Naive thymus-derived CD4-positive, alpha-beta T cell (primary cell): ENCODE measurements at regions not wholly inside any gene's neighbourhood (a gene's known extent, or its start where the extent isn't known, plus 50 kb on each side); places are given as distances from the start of the nearest gene placed in this dataset.
A peak's percentile ranks its signal among the peaks of the same experiment; 100 is the strongest.

Experiments used
- ATAC-seq: fragments of 150-1000 bp; cut with Tn5 transposase; 2 replicates; pipeline ENCODE4 v1.10.0; 2021; ENCODE audit warnings: mild to moderate bottlenecking, moderate library complexity
- CTCF ChIA-PET: fragments of 350-600 bp; sonication (Branson Sonifier 250); formaldehyde crosslinking; loops from one replicate; lab custom pipeline; 2021; ENCODE audit warnings: antibody characterized with exemption; lab: Charles Lee
- POLR2A ChIA-PET: fragments of 350-600 bp; sonication (Branson Sonifier 250); formaldehyde crosslinking; loops from one replicate; lab custom pipeline; 2021; ENCODE audit warnings: antibody characterized with exemption, inconsistent platforms; lab: Charles Lee
- DNase-seq, 9 donors: peaks; one replicate each; pipeline versions ENCODE4 v3.0.0 to v3.0.0-alpha.2; 2020 to 2022; ENCODE audit warnings: mixed read lengths in 1 of 9
- H3K27ac ChIP-seq: one replicate; pipeline ENCODE4 v1.7.0; 2013; ENCODE audit warnings: mild to moderate bottlenecking, low read depth, low read length, moderate library complexity
- H3K27me3 ChIP-seq, 2 donors: one replicate each; pipeline ENCODE4 v1.7.0; 2013; ENCODE audit warnings: low read length in 2 of 2, mild to moderate bottlenecking in 2 of 2, moderate library complexity in 2 of 2; ENCODE audit not compliant: control insufficient read depth in 2 of 2, insufficient read depth in 2 of 2
- H3K36me3 ChIP-seq, 3 experiments: 1 replicate in 2 of 3; 2 replicates in 1 of 3; pipeline ENCODE4 v1.7.0; 2013; ENCODE audit warnings: low read length in 3 of 3, mild to moderate bottlenecking in 3 of 3, moderate library complexity in 1 of 3; ENCODE audit not compliant: insufficient read depth in 3 of 3, control insufficient read depth in 2 of 3
- H3K4me1 ChIP-seq, 2 donors: one replicate each; pipeline ENCODE4 v1.7.0; 2013; ENCODE audit warnings: low read length in 2 of 2, mild to moderate bottlenecking in 2 of 2, moderate library complexity in 1 of 2; ENCODE audit not compliant: control insufficient read depth in 2 of 2, insufficient read depth in 2 of 2
- H3K4me3 ChIP-seq: 2 replicates; pipeline ENCODE4 v1.7.0; 2013; ENCODE audit warnings: mild to moderate bottlenecking, low read length
- H3K9me3 ChIP-seq, 3 experiments: 1 replicate in 2 of 3; 2 replicates in 1 of 3; pipeline ENCODE4 v1.7.0; 2013; ENCODE audit warnings: low read length in 3 of 3; ENCODE audit not compliant: control insufficient read depth in 2 of 3
- H3K27ac Mint-ChIP-seq, 9 donors: one replicate each; pipeline ENCODE4 v1.8.0; 2020 to 2022; ENCODE audit warnings: mixed read lengths in 9 of 9, mild to moderate bottlenecking in 8 of 9, moderate library complexity in 5 of 9, inconsistent platforms in 2 of 9
- H3K27me3 Mint-ChIP-seq, 5 donors: one replicate each; pipeline ENCODE4 v1.8.0; 2021 to 2022; ENCODE audit warnings: mixed read lengths in 5 of 5, mild to moderate bottlenecking in 1 of 5
- H3K36me3 Mint-ChIP-seq, 5 donors: one replicate each; pipeline ENCODE4 v1.8.0; 2020 to 2022; ENCODE audit warnings: mixed read lengths in 5 of 5, mild to moderate bottlenecking in 3 of 5, inconsistent platforms in 1 of 5
- H3K4me1 Mint-ChIP-seq, 7 donors: one replicate each; pipeline ENCODE4 v1.8.0; 2020 to 2022; ENCODE audit warnings: mixed read lengths in 7 of 7, mild to moderate bottlenecking in 3 of 7, inconsistent platforms in 1 of 7
- H3K4me3 Mint-ChIP-seq, 10 donors: one replicate each; pipeline ENCODE4 v1.8.0; 2020 to 2022; ENCODE audit warnings: mild to moderate bottlenecking in 10 of 10, mixed read lengths in 10 of 10, moderate library complexity in 6 of 10, inconsistent platforms in 2 of 10
- H3K9me3 Mint-ChIP-seq, 11 donors: one replicate each; pipeline ENCODE4 v1.8.0; 2020 to 2022; ENCODE audit warnings: mixed read lengths in 11 of 11, mild to moderate bottlenecking in 4 of 11, inconsistent platforms in 1 of 11, moderate library complexity in 1 of 11
- intact Hi-C, 2 donors: fragments of 100-400 bp; cut with micrococcal nuclease; formaldehyde crosslinking; loops; one replicate each; pipeline ENCODE4 v1.15.1; 2023

DNA sequence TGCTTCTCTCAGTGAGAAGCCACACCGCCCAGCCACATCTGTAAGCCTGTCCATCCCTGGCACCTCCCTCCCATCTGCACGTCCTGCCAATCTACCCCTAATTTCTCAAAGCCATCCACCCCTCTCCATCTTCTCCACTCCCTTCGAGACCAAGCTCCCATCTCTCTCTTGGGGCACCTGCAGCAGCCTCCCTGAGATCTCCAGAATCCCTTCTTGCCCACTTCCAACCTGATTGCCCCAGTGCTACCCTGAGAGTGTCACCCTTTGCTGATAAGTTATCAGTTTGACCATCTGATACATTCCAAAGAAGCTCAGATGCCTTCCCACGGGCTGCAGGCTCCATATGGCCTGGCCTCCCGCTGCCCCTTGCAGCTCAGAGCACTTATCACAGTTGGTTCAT, 496.1 kb downstream of the SHQ1 start:
- Histone ChIP-seq H3K4me1 (peaks cover 0 to 20% of the 10 kb centered on the region in 2 donors), H3K27ac (no peak overlapping the region), H3K9me3 (no peaks in the 10 kb centered on the region), H3K36me3 (no peaks in the 10 kb centered on the region), H3K27me3 (no peaks in the 10 kb centered on the region), H3K4me3 (no peak overlapping the region)
- intact Hi-C loops: no loop called here
- Mint-ChIP-seq H3K27me3 (peaks cover 0 to 12% (median 0%) of the 10 kb centered on the region in 5 donors), H3K4me1 (peaks cover 7 to 36% (median 23%) of the 10 kb centered on the region in 7 donors), H3K36me3 (peaks cover 0 to 6% (median 0%) of the 10 kb centered on the region in 5 donors), H3K27ac (peak overlapping the region in 1 of 9 donors; percentile 21), H3K4me3 (no peak overlapping the region), H3K9me3 (peaks cover 0 to 3% (median 0%) of the 10 kb centered on the region in 11 donors)
- POLR2A ChIA-PET: interaction anchor here (1.9 kb wide), 1 partner anchor 11 kb away, joined by 6 read pairs; no protein-coding TSS in a partner anchor
- CTCF ChIA-PET: no interaction called here
- DNase-seq (no peak), ATAC-seq (no peak)

DNA sequence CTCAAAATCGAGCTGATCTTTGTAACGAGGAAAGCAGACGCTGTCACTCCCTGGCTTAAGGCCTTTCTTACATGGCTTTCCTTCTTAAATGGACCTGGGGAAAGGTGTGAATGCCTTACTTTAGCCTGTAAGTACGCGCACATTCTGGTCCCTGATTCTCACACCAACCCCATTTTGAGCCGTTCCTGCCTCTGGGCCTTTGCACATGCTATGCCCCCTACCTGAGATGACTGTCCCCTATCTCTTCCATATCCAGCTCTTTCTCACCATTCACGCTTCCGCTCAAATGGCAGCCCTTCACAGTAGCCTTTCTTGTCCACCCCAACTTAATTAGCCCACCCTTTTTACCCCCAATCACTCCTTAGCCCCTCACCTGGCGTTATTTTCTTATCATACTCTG, 496.7 kb downstream of the SHQ1 start:
- CTCF ChIA-PET: no interaction called here
- no peak overlapping the region for H3K27ac ChIP-seq
- H3K4me3 Mint-ChIP-seq: no peak overlapping the region
- H3K27me3 Mint-ChIP-seq: peaks cover 0 to 12% (median 0%) of the 10 kb centered on the region in 5 donors
- POLR2A ChIA-PET: interaction anchor here (1.9 kb wide), 1 partner anchor 11 kb away, joined by 6 read pairs; no protein-coding TSS in a partner anchor
- no peaks in the 10 kb centered on the region for H3K9me3 ChIP-seq
- no peak for DNase-seq
- no peak for ATAC-seq
- peaks cover 9 to 43% (median 29%) of the 10 kb centered on the region in 7 donors for H3K4me1 Mint-ChIP-seq
- no peak overlapping the region for H3K27ac Mint-ChIP-seq
- H3K36me3 ChIP-seq: no peaks in the 10 kb centered on the region
- H3K36me3 Mint-ChIP-seq: peaks cover 0 to 6% (median 0%) of the 10 kb centered on the region in 5 donors
- no peaks in the 10 kb centered on the region for H3K27me3 ChIP-seq
- intact Hi-C loops: no loop called here
- peaks cover 0 to 26% of the 10 kb centered on the region in 2 donors for H3K4me1 ChIP-seq
- H3K4me3 ChIP-seq: no peak overlapping the region
- H3K9me3 Mint-ChIP-seq: peaks cover 0 to 3% (median 0%) of the 10 kb centered on the region in 11 donors

DNA sequence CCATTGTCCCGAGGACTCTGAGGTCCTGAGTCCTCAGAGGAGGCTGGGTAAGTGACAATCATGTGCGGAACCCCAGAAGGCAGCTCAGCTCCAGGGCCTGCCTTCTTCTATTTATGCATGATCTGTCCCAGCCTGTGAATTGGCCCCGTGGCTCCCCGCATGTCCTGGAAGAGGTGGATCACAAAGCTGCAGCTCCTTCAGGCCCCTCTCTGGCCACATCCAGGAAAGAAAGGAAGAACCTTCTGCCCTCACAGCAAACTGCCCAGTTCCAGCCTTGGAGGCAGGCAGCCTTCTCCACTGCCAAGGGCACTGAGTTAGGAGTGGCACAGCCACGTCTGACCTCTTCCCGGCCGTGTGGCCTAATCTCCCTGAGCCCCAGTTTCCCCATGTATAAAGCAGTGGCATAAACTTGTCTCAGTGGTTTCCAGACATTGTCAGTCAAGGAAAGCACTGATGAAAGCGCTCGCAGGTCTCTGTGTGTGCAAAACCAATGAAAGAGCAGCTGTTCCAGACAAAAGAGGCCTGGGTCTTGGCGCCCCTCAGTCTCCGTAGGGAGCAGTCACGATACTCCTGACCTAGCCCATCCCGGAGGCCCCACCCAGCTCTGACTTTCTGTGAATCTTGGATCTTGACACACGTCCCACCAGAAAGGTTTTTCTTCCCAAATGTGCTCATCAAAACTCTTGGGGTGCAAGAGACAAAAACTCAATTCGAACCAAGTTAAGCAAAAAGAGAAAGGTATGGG, 497.3 kb downstream of the SHQ1 start:
- ChIA-PET CTCF (no interaction called here), POLR2A (interaction anchor here (1.9 kb wide), 1 partner anchor 10 kb away, joined by 6 read pairs; no protein-coding TSS in a partner anchor)
- Histone ChIP-seq H3K27me3 (no peaks in the 10 kb centered on the region), H3K9me3 (no peaks in the 10 kb centered on the region), H3K4me1 (peaks cover 0 to 32% of the 10 kb centered on the region in 2 donors), H3K4me3 (no peak overlapping the region), H3K27ac (no peak overlapping the region), H3K36me3 (no peaks in the 10 kb centered on the region)
- Mint-ChIP-seq H3K36me3 (peaks cover 0 to 6% (median 0%) of the 10 kb centered on the region in 5 donors), H3K27me3 (peaks cover 0 to 12% (median 0%) of the 10 kb centered on the region in 5 donors), H3K9me3 (peaks cover 0 to 3% (median 0%) of the 10 kb centered on the region in 11 donors), H3K4me1 (peaks cover 12 to 49% (median 35%) of the 10 kb centered on the region in 7 donors), H3K27ac (no peak overlapping the region), H3K4me3 (no peak overlapping the region)
- intact Hi-C loops: no loop called here
- ATAC-seq: no peak
- DNase-seq: no peak

DNA sequence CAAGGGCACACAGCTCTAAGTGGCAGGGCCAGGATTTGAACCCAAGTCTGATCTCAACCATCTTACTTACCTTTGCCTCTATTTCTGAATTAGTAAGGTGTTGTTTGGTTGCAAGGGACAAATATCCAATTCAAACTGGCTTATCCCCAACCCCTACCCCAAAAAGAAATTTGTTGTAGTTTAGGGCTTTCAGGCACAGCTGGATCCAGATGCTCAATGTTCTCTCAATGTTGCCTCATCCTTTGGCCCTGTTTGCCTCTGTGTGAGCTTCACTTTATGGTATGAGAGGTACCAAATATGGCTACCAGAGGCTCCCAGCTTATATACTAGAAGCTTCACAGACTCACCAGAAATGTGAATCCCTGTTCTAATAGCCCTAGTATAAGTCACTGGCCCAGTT, 499.9 kb downstream of the SHQ1 start:
- Histone ChIP-seq H3K4me3 (no peak overlapping the region), H3K4me1 (peaks cover 3 to 58% of the 10 kb centered on the region in 2 donors), H3K27me3 (no peaks in the 10 kb centered on the region), H3K9me3 (no peaks in the 10 kb centered on the region), H3K36me3 (no peaks in the 10 kb centered on the region), H3K27ac (peak overlapping the region; percentile 22)
- Mint-ChIP-seq H3K9me3 (peaks cover 0 to 3% (median 0%) of the 10 kb centered on the region in 11 donors), H3K27me3 (peaks cover 0 to 12% (median 0%) of the 10 kb centered on the region in 5 donors), H3K4me3 (peak overlapping the region in 5 of 10 donors; percentile 40 to 71 (median 63)), H3K36me3 (peaks cover 0 to 6% (median 0%) of the 10 kb centered on the region in 5 donors), H3K4me1 (peaks cover 36 to 64% (median 59%) of the 10 kb centered on the region in 7 donors), H3K27ac (peak overlapping the region in 7 of 9 donors; percentile 70 to 90 (median 86))
- ChIA-PET POLR2A (interaction anchor here (0.6 to 0.7 kb wide), 3 partner anchors 77 to 102 kb away, joined by 3 read pairs; no protein-coding TSS in a partner anchor), CTCF (no interaction called here)
- DNase-seq: no peak
- intact Hi-C loops: loop anchor here (5.0 to 10.0 kb wide), 5 partner anchors 91 to 624 kb away; partner anchors contain the start of gene EIF4E3 (in 2 of the 2)
- ATAC-seq: no peak

DNA sequence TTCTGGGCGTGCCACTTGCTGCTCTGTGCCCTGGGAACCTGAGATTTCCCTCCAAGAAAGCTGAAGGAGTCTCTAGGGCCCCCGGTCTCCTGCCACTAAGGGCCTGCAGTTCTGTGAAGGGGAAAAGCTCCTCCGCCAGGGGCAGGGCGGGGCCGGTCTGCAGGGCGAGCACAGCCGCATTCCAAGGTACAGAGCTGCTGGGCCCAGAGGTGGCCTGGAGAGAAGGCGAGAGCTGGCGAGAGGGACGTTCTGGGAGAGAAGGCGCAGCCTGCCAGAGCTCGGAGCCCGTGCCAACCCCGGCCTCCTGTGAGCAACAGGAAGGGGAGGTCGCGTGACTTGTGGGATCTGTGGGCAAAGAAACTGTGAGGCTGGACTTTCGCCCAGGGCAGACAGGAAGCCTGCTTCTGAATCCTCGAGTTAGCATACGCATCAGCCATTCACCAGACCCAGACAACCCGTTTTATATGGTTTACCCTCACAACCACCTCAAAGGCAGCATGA, 500.4 kb downstream of the SHQ1 start:
- DNase-seq: peak in 5 of 9 donors; percentile 37 to 44 (median 41)
- peaks cover 3 to 63% of the 10 kb centered on the region in 2 donors for H3K4me1 ChIP-seq
- peaks cover 0 to 3% (median 0%) of the 10 kb centered on the region in 11 donors for H3K9me3 Mint-ChIP-seq
- H3K27me3 Mint-ChIP-seq: peaks cover 0 to 12% (median 0%) of the 10 kb centered on the region in 5 donors
- peaks cover 37 to 69% (median 64%) of the 10 kb centered on the region in 7 donors for H3K4me1 Mint-ChIP-seq
- no peaks in the 10 kb centered on the region for H3K36me3 ChIP-seq
- ChIA-PET POLR2A (interaction anchor here (0.9 kb wide), 1 partner anchor 155 kb away, joined by 3 read pairs; no protein-coding TSS in a partner anchor), CTCF (interaction anchor here (0.9 kb wide), 1 partner anchor 474 kb away, joined by 4 read pairs; no protein-coding TSS in a partner anchor)
- intact Hi-C loops: loop anchor here (2.0 to 10.0 kb wide), 7 partner anchors 15 to 623 kb away; partner anchors contain the start of gene EIF4E3 (in 2 of the 2)
- H3K9me3 ChIP-seq: no peaks in the 10 kb centered on the region
- peak overlapping the region; percentile 22 for H3K27ac ChIP-seq
- H3K27me3 ChIP-seq: no peaks in the 10 kb centered on the region
- peak overlapping the region in 8 of 9 donors; percentile 70 to 90 (median 86) for H3K27ac Mint-ChIP-seq
- peak overlapping the region in 7 of 10 donors; percentile 11 to 71 (median 60) for H3K4me3 Mint-ChIP-seq
- H3K36me3 Mint-ChIP-seq: peaks cover 0 to 6% (median 0%) of the 10 kb centered on the region in 5 donors
- ATAC-seq: peak; percentile 44
- no peak overlapping the region for H3K4me3 ChIP-seq

DNA sequence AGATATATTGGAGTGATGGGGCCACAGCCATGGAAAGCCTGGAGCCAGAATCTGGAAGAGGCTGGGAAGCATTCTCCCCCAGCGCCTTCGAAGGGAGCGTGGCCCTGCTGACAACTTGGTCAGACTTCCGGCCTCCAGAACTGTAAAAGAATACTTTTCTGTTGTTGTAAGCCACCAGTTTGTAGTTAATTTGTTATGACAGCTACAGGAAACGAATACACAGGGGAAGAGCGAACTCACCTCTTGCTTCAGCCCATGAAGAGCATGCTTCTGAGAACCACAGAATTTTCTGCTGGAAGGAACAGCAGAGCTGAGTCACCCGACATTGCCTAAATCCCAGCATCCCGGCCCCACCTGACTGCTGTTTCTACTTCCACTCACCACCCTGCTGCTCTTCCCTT, 501.7 kb downstream of the SHQ1 start:
- ChIA-PET CTCF (interaction anchor here (0.6 kb wide), 1 partner anchor 227 kb away, joined by 3 read pairs; no protein-coding TSS in a partner anchor), POLR2A (interaction anchor here (1.1 to 1.9 kb wide), 2 partner anchors 29 to 96 kb away, joined by 5 to 7 read pairs; no protein-coding TSS in a partner anchor)
- peak; percentile 50 for ATAC-seq
- Mint-ChIP-seq H3K4me3 (peak overlapping the region; percentile 42 to 78 (median 68)), H3K4me1 (peaks cover 37 to 80% (median 72%) of the 10 kb centered on the region in 7 donors), H3K36me3 (peaks cover 0 to 6% (median 0%) of the 10 kb centered on the region in 5 donors), H3K27me3 (peaks cover 0 to 3% (median 0%) of the 10 kb centered on the region in 5 donors), H3K27ac (peak overlapping the region; percentile 76 to 93 (median 88)), H3K9me3 (peaks cover 0 to 2% (median 0%) of the 10 kb centered on the region in 11 donors)
- intact Hi-C loops: loop anchor here (1.0 to 10.0 kb wide), 8 partner anchors 14 to 622 kb away; partner anchors contain the start of genes EIF4E3 (in 2 of the 2) and RYBP (in 1 of the 2)
- Histone ChIP-seq H3K4me1 (peaks cover 3 to 64% of the 10 kb centered on the region in 2 donors), H3K4me3 (no peak overlapping the region), H3K36me3 (no peaks in the 10 kb centered on the region), H3K27ac (peak overlapping the region; percentile 62), H3K9me3 (no peaks in the 10 kb centered on the region), H3K27me3 (no peaks in the 10 kb centered on the region)
- peak in 6 of 9 donors; percentile 27 to 63 (median 44) for DNase-seq
